ENCODE measurements at regions not wholly inside any gene's neighbourhood (a gene's known extent, or its start where the extent isn't known, plus 50 kb on each side); places are given as distances from the start of the nearest gene placed in this dataset.

DNA sequence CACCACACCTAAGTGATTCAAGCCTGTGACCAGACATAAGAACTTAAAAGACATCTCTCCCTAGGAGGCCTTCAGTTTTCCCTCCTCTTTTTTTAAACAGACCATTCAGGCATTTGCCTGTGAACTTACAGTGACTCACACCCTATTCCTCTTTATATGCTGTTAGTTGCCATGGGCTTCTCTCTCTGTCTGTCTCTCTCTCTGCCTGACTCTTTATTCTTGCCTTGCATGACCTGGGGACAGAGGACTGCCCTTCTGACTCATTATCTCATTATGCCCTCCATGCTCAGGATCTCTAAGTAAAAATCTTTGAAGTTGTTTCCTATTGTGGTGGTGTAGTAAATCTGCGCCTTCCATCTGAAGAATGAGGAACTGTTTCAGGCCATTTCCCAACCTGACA is 442.2 kb upstream of the MAN1A1 start (continued):
- TF ChIP-seq, protein P1, sequence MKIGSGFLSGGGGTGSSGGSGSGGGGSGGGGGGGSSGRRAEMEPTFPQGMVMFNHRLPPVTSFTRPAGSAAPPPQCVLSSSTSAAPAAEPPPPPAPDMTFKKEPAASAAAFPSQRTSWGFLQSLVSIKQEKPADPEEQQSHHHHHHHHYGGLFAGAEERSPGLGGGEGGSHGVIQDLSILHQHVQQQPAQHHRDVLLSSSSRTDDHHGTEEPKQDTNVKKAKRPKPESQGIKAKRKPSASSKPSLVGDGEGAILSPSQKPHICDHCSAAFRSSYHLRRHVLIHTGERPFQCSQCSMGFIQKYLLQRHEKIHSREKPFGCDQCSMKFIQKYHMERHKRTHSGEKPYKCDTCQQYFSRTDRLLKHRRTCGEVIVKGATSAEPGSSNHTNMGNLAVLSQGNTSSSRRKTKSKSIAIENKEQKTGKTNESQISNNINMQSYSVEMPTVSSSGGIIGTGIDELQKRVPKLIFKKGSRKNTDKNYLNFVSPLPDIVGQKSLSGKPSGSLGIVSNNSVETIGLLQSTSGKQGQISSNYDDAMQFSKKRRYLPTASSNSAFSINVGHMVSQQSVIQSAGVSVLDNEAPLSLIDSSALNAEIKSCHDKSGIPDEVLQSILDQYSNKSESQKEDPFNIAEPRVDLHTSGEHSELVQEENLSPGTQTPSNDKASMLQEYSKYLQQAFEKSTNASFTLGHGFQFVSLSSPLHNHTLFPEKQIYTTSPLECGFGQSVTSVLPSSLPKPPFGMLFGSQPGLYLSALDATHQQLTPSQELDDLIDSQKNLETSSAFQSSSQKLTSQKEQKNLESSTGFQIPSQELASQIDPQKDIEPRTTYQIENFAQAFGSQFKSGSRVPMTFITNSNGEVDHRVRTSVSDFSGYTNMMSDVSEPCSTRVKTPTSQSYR (CRISPR knock-in tag; IDR thresholded peaks at IDR 0.05), result no peak

DNA sequence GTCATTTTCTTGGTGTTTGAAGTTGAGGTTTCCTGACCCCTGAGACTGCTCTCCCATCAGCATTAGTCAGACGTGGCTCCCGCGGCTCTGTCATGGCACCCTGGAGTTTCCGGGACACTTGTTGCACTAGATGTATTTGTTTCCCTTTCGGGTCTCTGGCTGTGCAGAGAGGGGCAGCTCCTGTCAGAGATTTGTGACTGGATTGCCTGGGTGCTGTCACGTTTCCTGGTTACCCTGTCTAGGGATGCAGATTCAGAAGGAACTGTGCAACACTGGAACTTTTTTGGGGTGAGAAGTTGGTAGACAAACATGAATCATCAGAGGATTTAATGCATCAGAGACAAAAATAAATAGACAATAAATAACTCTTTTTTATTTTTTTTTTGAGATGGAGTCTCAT is 431.8 kb upstream of the MAN1A1 start:
- no peak for ATAC-seq
- DNase-seq (ENCODE audit: low spot score), result no peak
- ChIA-PET CTCF (no interaction called here), POLR2A (no interaction called here)
- Mint-ChIP-seq H3K27me3 (ENCODE audit: low read depth) (no peaks in the 10 kb centered on the region), H3K9me3 (peaks cover 6% of the 10 kb centered on the region), H3K4me1 (peaks cover 16% of the 10 kb centered on the region), H3K36me3 (no peaks in the 10 kb centered on the region), H3K27ac (no peak overlapping the region), H3K4me3 (no peak overlapping the region)
- no peak for TF ChIP-seq IRF2 (CRISPR knock-in tag; IDR thresholded peaks at IDR 0.05; ENCODE audit: borderline replicate concordance, low read depth)
- TF ChIP-seq, protein P2, sequence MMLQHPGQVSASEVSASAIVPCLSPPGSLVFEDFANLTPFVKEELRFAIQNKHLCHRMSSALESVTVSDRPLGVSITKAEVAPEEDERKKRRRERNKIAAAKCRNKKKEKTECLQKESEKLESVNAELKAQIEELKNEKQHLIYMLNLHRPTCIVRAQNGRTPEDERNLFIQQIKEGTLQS (CRISPR knock-in tag; conservative IDR thresholded peaks at IDR 0.05), result no peak
- TF ChIP-seq HMGA2 (CRISPR knock-in tag; IDR thresholded peaks at IDR 0.05), result no peak
- TF ChIP-seq, protein P3, sequence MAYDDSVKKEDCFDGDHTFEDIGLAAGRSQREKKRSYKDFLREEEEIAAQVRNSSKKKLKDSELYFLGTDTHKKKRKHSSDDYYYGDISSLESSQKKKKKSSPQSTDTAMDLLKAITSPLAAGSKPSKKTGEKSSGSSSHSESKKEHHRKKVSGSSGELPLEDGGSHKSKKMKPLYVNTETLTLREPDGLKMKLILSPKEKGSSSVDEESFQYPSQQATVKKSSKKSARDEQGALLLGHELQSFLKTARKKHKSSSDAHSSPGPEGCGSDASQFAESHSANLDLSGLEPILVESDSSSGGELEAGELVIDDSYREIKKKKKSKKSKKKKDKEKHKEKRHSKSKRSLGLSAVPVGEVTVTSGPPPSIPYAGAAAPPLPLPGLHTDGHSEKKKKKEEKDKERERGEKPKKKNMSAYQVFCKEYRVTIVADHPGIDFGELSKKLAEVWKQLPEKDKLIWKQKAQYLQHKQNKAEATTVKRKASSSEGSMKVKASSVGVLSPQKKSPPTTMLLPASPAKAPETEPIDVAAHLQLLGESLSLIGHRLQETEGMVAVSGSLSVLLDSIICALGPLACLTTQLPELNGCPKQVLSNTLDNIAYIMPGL (CRISPR knock-in tag; IDR thresholded peaks at IDR 0.05), result no peak
- TF ChIP-seq, protein P4, sequence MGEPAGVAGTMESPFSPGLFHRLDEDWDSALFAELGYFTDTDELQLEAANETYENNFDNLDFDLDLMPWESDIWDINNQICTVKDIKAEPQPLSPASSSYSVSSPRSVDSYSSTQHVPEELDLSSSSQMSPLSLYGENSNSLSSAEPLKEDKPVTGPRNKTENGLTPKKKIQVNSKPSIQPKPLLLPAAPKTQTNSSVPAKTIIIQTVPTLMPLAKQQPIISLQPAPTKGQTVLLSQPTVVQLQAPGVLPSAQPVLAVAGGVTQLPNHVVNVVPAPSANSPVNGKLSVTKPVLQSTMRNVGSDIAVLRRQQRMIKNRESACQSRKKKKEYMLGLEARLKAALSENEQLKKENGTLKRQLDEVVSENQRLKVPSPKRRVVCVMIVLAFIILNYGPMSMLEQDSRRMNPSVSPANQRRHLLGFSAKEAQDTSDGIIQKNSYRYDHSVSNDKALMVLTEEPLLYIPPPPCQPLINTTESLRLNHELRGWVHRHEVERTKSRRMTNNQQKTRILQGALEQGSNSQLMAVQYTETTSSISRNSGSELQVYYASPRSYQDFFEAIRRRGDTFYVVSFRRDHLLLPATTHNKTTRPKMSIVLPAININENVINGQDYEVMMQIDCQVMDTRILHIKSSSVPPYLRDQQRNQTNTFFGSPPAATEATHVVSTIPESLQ (CRISPR knock-in tag; IDR thresholded peaks at IDR 0.05), result no peak
- TF ChIP-seq, protein P5, sequence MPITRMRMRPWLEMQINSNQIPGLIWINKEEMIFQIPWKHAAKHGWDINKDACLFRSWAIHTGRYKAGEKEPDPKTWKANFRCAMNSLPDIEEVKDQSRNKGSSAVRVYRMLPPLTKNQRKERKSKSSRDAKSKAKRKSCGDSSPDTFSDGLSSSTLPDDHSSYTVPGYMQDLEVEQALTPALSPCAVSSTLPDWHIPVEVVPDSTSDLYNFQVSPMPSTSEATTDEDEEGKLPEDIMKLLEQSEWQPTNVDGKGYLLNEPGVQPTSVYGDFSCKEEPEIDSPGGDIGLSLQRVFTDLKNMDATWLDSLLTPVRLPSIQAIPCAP (CRISPR knock-in tag; IDR thresholded peaks at IDR 0.05), result no peak
- no peak for TF ChIP-seq CREB1 (CRISPR knock-in tag; IDR thresholded peaks at IDR 0.05)
- TF ChIP-seq, protein P6, sequence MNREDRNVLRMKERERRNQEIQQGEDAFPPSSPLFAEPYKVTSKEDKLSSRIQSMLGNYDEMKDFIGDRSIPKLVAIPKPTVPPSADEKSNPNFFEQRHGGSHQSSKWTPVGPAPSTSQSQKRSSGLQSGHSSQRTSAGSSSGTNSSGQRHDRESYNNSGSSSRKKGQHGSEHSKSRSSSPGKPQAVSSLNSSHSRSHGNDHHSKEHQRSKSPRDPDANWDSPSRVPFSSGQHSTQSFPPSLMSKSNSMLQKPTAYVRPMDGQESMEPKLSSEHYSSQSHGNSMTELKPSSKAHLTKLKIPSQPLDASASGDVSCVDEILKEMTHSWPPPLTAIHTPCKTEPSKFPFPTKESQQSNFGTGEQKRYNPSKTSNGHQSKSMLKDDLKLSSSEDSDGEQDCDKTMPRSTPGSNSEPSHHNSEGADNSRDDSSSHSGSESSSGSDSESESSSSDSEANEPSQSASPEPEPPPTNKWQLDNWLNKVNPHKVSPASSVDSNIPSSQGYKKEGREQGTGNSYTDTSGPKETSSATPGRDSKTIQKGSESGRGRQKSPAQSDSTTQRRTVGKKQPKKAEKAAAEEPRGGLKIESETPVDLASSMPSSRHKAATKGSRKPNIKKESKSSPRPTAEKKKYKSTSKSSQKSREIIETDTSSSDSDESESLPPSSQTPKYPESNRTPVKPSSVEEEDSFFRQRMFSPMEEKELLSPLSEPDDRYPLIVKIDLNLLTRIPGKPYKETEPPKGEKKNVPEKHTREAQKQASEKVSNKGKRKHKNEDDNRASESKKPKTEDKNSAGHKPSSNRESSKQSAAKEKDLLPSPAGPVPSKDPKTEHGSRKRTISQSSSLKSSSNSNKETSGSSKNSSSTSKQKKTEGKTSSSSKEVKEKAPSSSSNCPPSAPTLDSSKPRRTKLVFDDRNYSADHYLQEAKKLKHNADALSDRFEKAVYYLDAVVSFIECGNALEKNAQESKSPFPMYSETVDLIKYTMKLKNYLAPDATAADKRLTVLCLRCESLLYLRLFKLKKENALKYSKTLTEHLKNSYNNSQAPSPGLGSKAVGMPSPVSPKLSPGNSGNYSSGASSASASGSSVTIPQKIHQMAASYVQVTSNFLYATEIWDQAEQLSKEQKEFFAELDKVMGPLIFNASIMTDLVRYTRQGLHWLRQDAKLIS (CRISPR knock-in tag; IDR thresholded peaks at IDR 0.05; ENCODE audit: borderline replicate concordance), result no peak
- TF ChIP-seq, protein P7, sequence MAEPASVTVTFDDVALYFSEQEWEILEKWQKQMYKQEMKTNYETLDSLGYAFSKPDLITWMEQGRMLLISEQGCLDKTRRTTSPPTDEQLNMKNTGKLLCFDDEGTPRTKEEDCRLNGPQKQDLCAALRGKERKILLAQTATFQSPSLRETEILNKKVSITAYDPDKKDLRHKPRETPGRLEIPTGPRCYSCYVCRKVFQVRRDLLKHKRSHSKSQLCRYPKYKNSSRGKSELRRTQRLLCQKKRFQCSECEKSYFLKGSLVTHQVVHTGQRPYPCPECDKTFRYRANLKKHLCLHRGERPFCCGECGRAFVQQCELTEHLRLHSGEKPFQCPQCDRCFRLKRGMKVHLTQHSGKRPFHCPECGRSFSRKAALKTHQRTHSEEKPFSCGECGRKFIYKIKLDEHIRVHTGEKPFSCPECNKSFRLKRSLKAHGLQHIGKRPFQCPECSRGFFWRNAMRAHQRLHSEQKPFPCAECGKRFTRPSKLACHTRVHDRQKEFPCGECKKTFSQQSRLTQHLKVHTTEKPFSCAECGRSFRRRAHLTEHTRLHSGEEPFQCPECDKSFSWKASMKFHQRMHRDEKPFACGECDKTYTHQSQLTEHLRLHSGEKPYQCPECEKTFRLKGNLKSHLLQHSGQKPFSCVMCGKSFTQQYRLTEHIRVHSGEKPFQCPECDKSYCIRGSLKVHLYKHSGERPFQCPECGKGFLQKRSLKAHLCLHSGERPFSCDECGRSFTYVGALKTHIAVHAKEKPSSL (CRISPR knock-in tag; conservative IDR thresholded peaks at IDR 0.05), result no peak
- no peak for TF ChIP-seq ZNF416 (CRISPR knock-in tag; IDR thresholded peaks at IDR 0.05)
- TF ChIP-seq, protein P8, sequence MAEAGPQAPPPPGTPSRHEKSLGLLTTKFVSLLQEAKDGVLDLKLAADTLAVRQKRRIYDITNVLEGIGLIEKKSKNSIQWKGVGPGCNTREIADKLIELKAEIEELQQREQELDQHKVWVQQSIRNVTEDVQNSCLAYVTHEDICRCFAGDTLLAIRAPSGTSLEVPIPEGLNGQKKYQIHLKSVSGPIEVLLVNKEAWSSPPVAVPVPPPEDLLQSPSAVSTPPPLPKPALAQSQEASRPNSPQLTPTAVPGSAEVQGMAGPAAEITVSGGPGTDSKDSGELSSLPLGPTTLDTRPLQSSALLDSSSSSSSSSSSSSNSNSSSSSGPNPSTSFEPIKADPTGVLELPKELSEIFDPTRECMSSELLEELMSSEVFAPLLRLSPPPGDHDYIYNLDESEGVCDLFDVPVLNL (CRISPR knock-in tag; IDR thresholded peaks at IDR 0.05; ENCODE audit: borderline replicate concordance, low read depth), result no peak
